Rectal smooth muscle tissue (tissue), 1 donor: ENCODE measurements at regions not wholly inside any gene's neighbourhood (a gene's known extent, or its start where the extent isn't known, plus 50 kb on each side); places are given as distances from the start of the nearest gene placed in this dataset.
"Not testable (repeated sequence)": the region's sequence is repeated elsewhere in the genome, so short reads cannot be mapped to it uniquely, and the experiment has no call there.

Experiments
- H3K27ac ChIP-seq: one replicate; pipeline ENCODE4 v1.7.0; 2013; ENCODE audit warnings: low read depth, low read length, inconsistent platforms
- H3K27me3 ChIP-seq: one replicate; pipeline ENCODE4 v1.7.0; 2013; ENCODE audit warnings: low read length; ENCODE audit not compliant: control insufficient read depth, insufficient read depth
- H3K36me3 ChIP-seq: one replicate; pipeline ENCODE4 v1.7.0; 2013; ENCODE audit warnings: low read length; ENCODE audit not compliant: control insufficient read depth, insufficient read depth
- H3K4me1 ChIP-seq: one replicate; pipeline ENCODE4 v1.7.0; 2013; ENCODE audit warnings: low read length; ENCODE audit not compliant: control insufficient read depth, insufficient read depth
- H3K4me3 ChIP-seq: one replicate; pipeline ENCODE4 v1.7.0; 2013; ENCODE audit warnings: low read length
- H3K9ac ChIP-seq: one replicate; pipeline ENCODE4 v1.7.0; 2013; ENCODE audit warnings: low read length

GRCh38 chr5:67964619-67965018 lies 250.9 kb upstream of the PIK3R1 start:
- Histone ChIP-seq H3K4me1 (no peaks in the 10 kb centered on the region), H3K36me3 (no peaks in the 10 kb centered on the region), H3K4me3 (no peak overlapping the region), H3K27me3 (no peaks in the 10 kb centered on the region), H3K27ac (no peak overlapping the region), H3K9ac (no peak overlapping the region)

- no peak overlapping the region for H3K27ac ChIP-seq
- no peak overlapping the region for H3K9ac ChIP-seq
- H3K36me3 ChIP-seq: no peaks in the 10 kb centered on the region
These were observed 251.6 kb upstream of the PIK3R1 start for GRCh38 chr5:67963789-67964519.

DNA sequence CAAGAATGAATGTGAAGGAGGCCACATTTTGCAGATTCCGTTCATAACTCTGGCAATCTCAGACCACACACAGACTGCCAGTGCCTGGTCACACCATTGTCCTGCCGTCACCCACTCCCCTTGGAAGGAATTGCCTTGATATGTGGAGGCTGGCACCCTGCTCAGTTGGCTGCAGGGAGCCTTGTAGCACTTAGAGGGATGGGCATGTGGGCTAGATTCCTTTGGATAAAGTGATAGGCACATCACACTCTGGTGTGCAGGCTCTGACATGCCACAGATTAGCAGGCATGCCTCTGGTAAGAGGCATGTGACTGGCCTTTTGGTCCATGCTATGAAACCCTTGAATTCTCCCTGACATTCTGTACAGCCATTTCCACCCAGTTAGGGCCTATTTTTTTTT lies 254.6 kb upstream of the PIK3R1 start:
- Histone ChIP-seq H3K27ac (no peak overlapping the region), H3K4me1 (no peaks in the 10 kb centered on the region), H3K36me3 (no peaks in the 10 kb centered on the region), H3K9ac (no peak overlapping the region), H3K27me3 (no peaks in the 10 kb centered on the region), H3K4me3 (no peak overlapping the region)

More at GRCh38 chr5:67963789-67964519, 251.6 kb upstream of the PIK3R1 start:
- Histone ChIP-seq H3K4me1 (no peaks in the 10 kb centered on the region), H3K4me3 (no peak overlapping the region), H3K27me3 (no peaks in the 10 kb centered on the region)

DNA sequence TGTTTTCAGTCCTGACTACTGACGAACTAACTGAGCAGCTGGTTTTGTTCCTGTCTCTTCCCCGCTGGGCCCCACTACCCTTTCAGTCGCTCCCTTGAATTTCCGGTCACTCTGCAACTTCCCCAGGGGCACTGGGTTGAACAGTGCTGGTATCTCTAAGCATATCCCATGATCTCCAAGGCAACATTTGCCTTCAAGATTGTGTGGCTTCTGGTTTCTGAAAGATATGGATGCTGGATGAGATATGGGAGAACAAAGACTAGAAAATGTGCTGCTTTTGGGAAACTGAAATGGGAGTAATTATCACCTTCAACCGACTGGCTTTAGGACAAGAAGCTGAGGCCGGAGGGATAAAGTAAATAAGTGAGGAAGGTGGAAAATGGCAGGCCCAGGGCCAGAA lies 258.2 kb upstream of the PIK3R1 start:
- H3K9ac ChIP-seq: no peak overlapping the region
- no peaks in the 10 kb centered on the region for H3K4me1 ChIP-seq
- H3K4me3 ChIP-seq: no peak overlapping the region
- no peaks in the 10 kb centered on the region for H3K27me3 ChIP-seq
- H3K27ac ChIP-seq: no peak overlapping the region
- no peaks in the 10 kb centered on the region for H3K36me3 ChIP-seq

GRCh38 chr5:67954351-67954750 lies 261.2 kb upstream of the PIK3R1 start:
- Histone ChIP-seq H3K27ac (no peak overlapping the region), H3K27me3 (no peaks in the 10 kb centered on the region), H3K36me3 (no peaks in the 10 kb centered on the region), H3K4me1 (no peaks in the 10 kb centered on the region), H3K9ac (no peak overlapping the region), H3K4me3 (no peak overlapping the region)

GRCh38 chr5:67942421-67942820 lies 273.1 kb upstream of the PIK3R1 start:
- no peaks in the 10 kb centered on the region for H3K27me3 ChIP-seq

GRCh38 chr5:67941614-67942401 lies 273.7 kb upstream of the PIK3R1 start:
- H3K4me1 ChIP-seq: peaks cover 5% of the 10 kb centered on the region
- H3K9ac ChIP-seq: no peak overlapping the region
- H3K36me3 ChIP-seq: no peaks in the 10 kb centered on the region
- peak overlapping the region; percentile 16 for H3K27ac ChIP-seq
- no peak overlapping the region for H3K4me3 ChIP-seq
- H3K27me3 ChIP-seq: no peaks in the 10 kb centered on the region

More at GRCh38 chr5:67942421-67942820, 273.1 kb upstream of the PIK3R1 start:
- H3K4me3 ChIP-seq: no peak overlapping the region
- H3K27ac ChIP-seq: peak overlapping the region; percentile 46
- H3K36me3 ChIP-seq: no peaks in the 10 kb centered on the region
- peaks cover 5% of the 10 kb centered on the region for H3K4me1 ChIP-seq
- H3K9ac ChIP-seq: no peak overlapping the region

DNA sequence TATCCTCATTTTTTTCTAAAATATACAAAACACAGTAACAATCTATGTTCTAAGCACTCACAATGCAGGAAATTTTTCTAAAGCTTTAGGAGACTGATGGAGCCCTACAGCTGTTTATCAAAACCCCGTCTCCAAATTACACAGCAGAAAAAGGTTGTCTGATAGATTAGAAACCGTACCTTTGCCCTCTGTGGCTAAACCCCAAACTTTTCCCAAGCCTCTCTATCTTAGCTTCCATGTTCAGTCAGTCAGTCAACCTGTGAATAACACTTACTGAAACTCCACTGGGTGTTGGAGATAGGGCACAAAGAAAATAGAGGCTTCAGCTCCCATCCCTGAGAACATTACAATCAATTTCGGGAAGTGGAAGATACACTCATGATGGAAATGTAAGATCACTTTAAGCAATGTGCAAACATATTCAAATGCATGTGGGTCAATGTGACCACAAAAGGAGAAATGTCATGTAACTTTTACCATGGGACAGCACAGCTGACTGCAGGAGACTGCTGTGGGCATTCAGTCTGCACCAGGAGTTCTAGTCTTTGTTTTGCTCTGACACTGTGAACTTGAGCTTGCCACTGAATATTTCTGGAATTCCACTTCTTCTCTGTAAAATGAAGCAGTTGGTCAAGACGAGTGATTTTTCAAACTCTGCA lies 279.5 kb upstream of the PIK3R1 start:
- no peak overlapping the region for H3K4me3 ChIP-seq
- no peaks in the 10 kb centered on the region for H3K4me1 ChIP-seq

DNA sequence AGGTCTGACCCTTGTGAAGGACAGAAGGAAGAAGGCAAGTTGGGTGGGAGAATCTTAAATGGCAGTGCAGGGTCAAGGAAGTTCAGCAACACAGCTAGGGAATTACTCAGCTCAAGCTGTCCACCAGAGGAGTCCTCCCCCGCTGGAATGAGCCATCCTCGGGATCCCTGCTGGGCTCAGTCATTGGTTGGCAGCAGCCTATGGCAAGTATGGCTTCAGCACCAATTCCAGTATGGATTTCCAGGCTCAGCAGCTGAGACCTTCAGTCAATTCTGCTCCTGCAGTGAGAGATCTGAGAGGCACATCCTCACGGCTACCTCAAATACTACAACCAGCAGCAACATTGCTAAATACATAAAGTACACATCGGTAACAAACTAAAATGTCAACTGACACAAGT lies 280.6 kb upstream of the PIK3R1 start:
- Histone ChIP-seq H3K36me3 (no peaks in the 10 kb centered on the region), H3K9ac (no peak overlapping the region), H3K4me1 (no peaks in the 10 kb centered on the region), H3K27ac (no peak overlapping the region), H3K4me3 (no peak overlapping the region), H3K27me3 (no peaks in the 10 kb centered on the region)

More for the DNA sequence above, 279.5 kb upstream of the PIK3R1 start:
- Histone ChIP-seq H3K27ac (no peak overlapping the region), H3K27me3 (no peaks in the 10 kb centered on the region), H3K36me3 (no peaks in the 10 kb centered on the region), H3K9ac (no peak overlapping the region)

DNA sequence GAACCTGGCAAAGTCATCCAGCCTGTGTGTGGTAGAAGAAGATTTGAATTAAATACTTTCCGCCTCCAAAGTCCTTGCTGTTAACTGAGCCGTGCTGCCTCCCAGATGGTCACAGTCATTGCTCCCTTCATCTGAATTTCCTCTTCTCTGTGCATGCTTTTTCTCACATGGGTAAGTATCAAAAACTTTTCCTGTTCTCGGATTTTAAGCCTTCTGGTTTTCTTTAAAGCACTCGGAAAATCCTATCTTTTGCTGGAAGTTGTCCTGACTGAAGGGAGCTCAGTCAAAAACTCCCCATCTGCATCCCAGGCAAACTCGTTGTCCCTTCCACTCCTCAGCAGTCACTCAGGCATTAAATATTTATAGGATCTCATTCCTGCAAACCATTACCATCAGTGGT lies 290.0 kb upstream of the PIK3R1 start:
- Histone ChIP-seq H3K4me3 (no peak overlapping the region), H3K4me1 (no peaks in the 10 kb centered on the region), H3K27me3 (no peaks in the 10 kb centered on the region), H3K36me3 (no peaks in the 10 kb centered on the region), H3K27ac (no peak overlapping the region), H3K9ac (no peak overlapping the region)

DNA sequence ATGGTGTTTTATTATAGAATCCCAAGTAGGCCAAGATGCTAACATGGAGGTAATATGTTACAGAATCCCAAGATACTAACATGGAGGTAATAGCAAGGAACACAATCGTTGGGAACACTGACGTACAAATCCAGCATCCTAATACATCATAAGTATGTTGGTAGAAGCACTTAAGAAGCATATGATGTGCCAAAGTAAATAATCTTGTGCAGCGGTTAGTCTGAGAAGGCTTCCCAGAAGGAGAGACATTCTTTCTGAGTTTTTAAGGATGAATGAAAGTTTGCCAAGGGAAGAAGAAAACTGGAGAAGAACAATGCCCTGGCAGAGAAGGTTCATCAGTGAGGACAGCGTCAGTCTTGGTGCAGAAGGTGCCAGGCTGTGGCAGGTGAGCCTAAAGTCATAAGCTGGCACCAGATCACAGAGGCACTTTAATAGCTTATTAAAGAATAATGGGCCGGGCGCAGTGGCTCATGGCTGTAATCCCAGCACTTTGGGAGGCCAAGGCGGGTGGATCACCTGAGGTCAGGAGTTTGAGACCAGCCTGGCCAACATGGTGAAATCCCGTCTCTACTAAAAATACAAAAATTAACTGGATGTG lies 294.5 kb upstream of the PIK3R1 start:
- Histone ChIP-seq H3K4me1 (no peaks in the 10 kb centered on the region), H3K27ac (peak overlapping the region; percentile 16), H3K36me3 (no peaks in the 10 kb centered on the region), H3K9ac (no peak overlapping the region), H3K27me3 (no peaks in the 10 kb centered on the region), H3K4me3 (no peak overlapping the region)

- H3K4me1 ChIP-seq, H3K9ac ChIP-seq, H3K27ac ChIP-seq, H3K36me3 ChIP-seq, H3K27me3 ChIP-seq, H3K4me3 ChIP-seq: not testable (repeated sequence)
These were observed 296.0 kb upstream of the PIK3R1 start for GRCh38 chr5:67919532-67919931.
